ENCODE measurements at regions not wholly inside any gene's neighbourhood (a gene's known extent, or its start where the extent isn't known, plus 50 kb on each side); places are given as distances from the start of the nearest gene placed in this dataset.
"Not testable (repeated sequence)": the region's sequence is repeated elsewhere in the genome, so short reads cannot be mapped to it uniquely, and the experiment has no call there.

- TF ChIP-seq POLR2AphosphoS5 (IDR thresholded peaks at IDR 0.05; ENCODE audit: low read depth, low read length) (no peak), POLR2A (IDR thresholded peaks at IDR 0.05; ENCODE audit: low read depth, low read length) (no peak), TAF1 (IDR thresholded peaks at IDR 0.05; ENCODE audit: borderline replicate concordance, low read depth, low read length) (no peak)
- no peak for FAIRE-seq
- no peak for DNase-seq (ENCODE audit: insufficient read length)
Observed at GRCh38 chr13:74251778-74252519, 117.7 kb upstream of the KLF12 start.

GRCh38 chr13:74250738-74251190, 116.6 kb upstream of the KLF12 start:
- no peak for DNase-seq (ENCODE audit: insufficient read length)
- TF ChIP-seq POLR2AphosphoS5 (IDR thresholded peaks at IDR 0.05; ENCODE audit: low read depth, low read length), result no peak
- TF ChIP-seq TAF1 (IDR thresholded peaks at IDR 0.05; ENCODE audit: borderline replicate concordance, low read depth, low read length), result no peak
- TF ChIP-seq POLR2A (IDR thresholded peaks at IDR 0.05; ENCODE audit: low read depth, low read length), result no peak
- no peak for FAIRE-seq

- no peak for DNase-seq (ENCODE audit: insufficient read length)
- TF ChIP-seq POLR2AphosphoS5 (IDR thresholded peaks at IDR 0.05; ENCODE audit: low read depth, low read length), result no peak
- TF ChIP-seq TAF1 (IDR thresholded peaks at IDR 0.05; ENCODE audit: borderline replicate concordance, low read depth, low read length), result no peak
- no peak for FAIRE-seq
Observed at GRCh38 chr13:74248477-74248876, 114.3 kb upstream of the KLF12 start.

GRCh38 chr13:74246487-74246886, 112.3 kb upstream of the KLF12 start:
- no peak for TF ChIP-seq POLR2A (IDR thresholded peaks at IDR 0.05; ENCODE audit: low read depth, low read length)
- TF ChIP-seq POLR2AphosphoS5 (IDR thresholded peaks at IDR 0.05; ENCODE audit: low read depth, low read length), result no peak
- no peak for TF ChIP-seq TAF1 (IDR thresholded peaks at IDR 0.05; ENCODE audit: borderline replicate concordance, low read depth, low read length)
- no peak for FAIRE-seq

GRCh38 chr13:74243637-74244526, 109.7 kb upstream of the KLF12 start:
- DNase-seq (ENCODE audit: insufficient read length), result no peak
- no peak for FAIRE-seq
- TF ChIP-seq POLR2AphosphoS5 (IDR thresholded peaks at IDR 0.05; ENCODE audit: low read depth, low read length) (no peak), POLR2A (IDR thresholded peaks at IDR 0.05; ENCODE audit: low read depth, low read length) (no peak), TAF1 (IDR thresholded peaks at IDR 0.05; ENCODE audit: borderline replicate concordance, low read depth, low read length) (no peak)

More at GRCh38 chr13:74246487-74246886, 112.3 kb upstream of the KLF12 start:
- DNase-seq (ENCODE audit: insufficient read length), result no peak

GRCh38 chr13:74241343-74241742, 107.1 kb upstream of the KLF12 start:
- not testable (repeated sequence) for DNase-seq (ENCODE audit: insufficient read length); FAIRE-seq

- FAIRE-seq (no peak), DNase-seq (ENCODE audit: insufficient read length) (no peak)
- TF ChIP-seq POLR2AphosphoS5 (IDR thresholded peaks at IDR 0.05; ENCODE audit: low read depth, low read length) (no peak), TAF1 (IDR thresholded peaks at IDR 0.05; ENCODE audit: borderline replicate concordance, low read depth, low read length) (no peak)
Observed at GRCh38 chr13:74230984-74231501, 96.8 kb upstream of the KLF12 start.

- DNase-seq (ENCODE audit: insufficient read length) (no peak), FAIRE-seq (no peak)
- TF ChIP-seq POLR2AphosphoS5 (IDR thresholded peaks at IDR 0.05; ENCODE audit: low read depth, low read length) (no peak), TAF1 (IDR thresholded peaks at IDR 0.05; ENCODE audit: borderline replicate concordance, low read depth, low read length) (no peak), POLR2A (IDR thresholded peaks at IDR 0.05; ENCODE audit: low read depth, low read length) (no peak)
Observed at GRCh38 chr13:74229242-74229641, 95.0 kb upstream of the KLF12 start.

- TF ChIP-seq TAF1 (IDR thresholded peaks at IDR 0.05; ENCODE audit: borderline replicate concordance, low read depth, low read length) (no peak), POLR2AphosphoS5 (IDR thresholded peaks at IDR 0.05; ENCODE audit: low read depth, low read length) (no peak), POLR2A (IDR thresholded peaks at IDR 0.05; ENCODE audit: low read depth, low read length) (no peak)
- DNase-seq (ENCODE audit: insufficient read length) (no peak), FAIRE-seq (no peak)
Observed at GRCh38 chr13:74227476-74228158, 93.4 kb upstream of the KLF12 start.

- TF ChIP-seq TAF1 (IDR thresholded peaks at IDR 0.05; ENCODE audit: borderline replicate concordance, low read depth, low read length) (no peak), POLR2AphosphoS5 (IDR thresholded peaks at IDR 0.05; ENCODE audit: low read depth, low read length) (no peak), POLR2A (IDR thresholded peaks at IDR 0.05; ENCODE audit: low read depth, low read length) (no peak)
- FAIRE-seq (no peak), DNase-seq (ENCODE audit: insufficient read length) (no peak)
Observed at GRCh38 chr13:74226791-74227475, 92.7 kb upstream of the KLF12 start.

GRCh38 chr13:74221752-74222151, 87.5 kb upstream of the KLF12 start:
- DNase-seq (ENCODE audit: insufficient read length) (no peak), FAIRE-seq (no peak)
- TF ChIP-seq POLR2AphosphoS5 (IDR thresholded peaks at IDR 0.05; ENCODE audit: low read depth, low read length), result no peak
- no peak for TF ChIP-seq POLR2A (IDR thresholded peaks at IDR 0.05; ENCODE audit: low read depth, low read length)
- TF ChIP-seq TAF1 (IDR thresholded peaks at IDR 0.05; ENCODE audit: borderline replicate concordance, low read depth, low read length), result no peak

Data from GM12892 (cell line).